ENCODE measurements at regions not wholly inside any gene's neighbourhood (a gene's known extent, or its start where the extent isn't known, plus 50 kb on each side); places are given as distances from the start of the nearest gene placed in this dataset.

- TF ChIP-seq EP300 (IDR thresholded peaks at IDR 0.05), result no peak
- no peak for TF ChIP-seq CTCF (IDR thresholded peaks at IDR 0.05)
These were observed 161.9 kb upstream of the GORAB start for GRCh38 chr1:170370087-170370486.

All from tibial nerve (tissue), 4 donors.